Gastroesophageal sphincter (tissue), 3 donors: ENCODE measurements at regions not wholly inside any gene's neighbourhood (a gene's known extent, or its start where the extent isn't known, plus 50 kb on each side); places are given as distances from the start of the nearest gene placed in this dataset.

Experiments
- CTCF ChIP-seq, 4 experiments: fragments of 200-600 bp in 2 of 4; fragments of 450-650 bp in 2 of 4; sonication (generic) in 1 of 4; IDR thresholded peaks; one replicate each; pipeline ENCODE4 v1.5.1; 2017 to 2019; ENCODE audit warnings: antibody characterized with exemption in 4 of 4, mild to moderate bottlenecking in 2 of 4, moderate library complexity in 2 of 4
- EP300 ChIP-seq: sonication (generic); formaldehyde crosslinking; IDR thresholded peaks from one replicate; pipeline ENCODE4 v1.6.1; 2017; ENCODE audit warnings: antibody characterized with exemption, mild to moderate bottlenecking
- POLR2A ChIP-seq, 2 donors: fragments of 450-650 bp; IDR thresholded peaks; one replicate each; pipeline ENCODE4 v1.6.1; 2017; ENCODE audit warnings: antibody characterized with exemption in 2 of 2, mild to moderate bottlenecking in 2 of 2, moderate library complexity in 1 of 2

- no peak for TF ChIP-seq CTCF (IDR thresholded peaks at IDR 0.05)
- no peak for TF ChIP-seq POLR2A (IDR thresholded peaks at IDR 0.05)
- TF ChIP-seq EP300, result no peak
Observed at GRCh38 chr19:27754700-27755099, 1458.3 kb downstream of the UQCRFS1 start.
